Skeletal muscle tissue (tissue), 3 donors: ENCODE measurements at regions not wholly inside any gene's neighbourhood (a gene's known extent, or its start where the extent isn't known, plus 50 kb on each side); places are given as distances from the start of the nearest gene placed in this dataset.

ENCODE experiments used
- H3K27ac ChIP-seq: one replicate; pipeline ENCODE4 v1.7.0; 2013; ENCODE audit warnings: mild to moderate bottlenecking, low read depth, low read length, inconsistent platforms
- H3K27me3 ChIP-seq, 3 donors: one replicate each; pipeline ENCODE4 v1.7.0; 2013; ENCODE audit warnings: low read length in 3 of 3; ENCODE audit not compliant: control insufficient read depth in 3 of 3, insufficient read depth in 3 of 3
- H3K36me3 ChIP-seq, 3 donors: one replicate each; pipeline ENCODE4 v1.7.0; 2013; ENCODE audit warnings: low read length in 3 of 3; ENCODE audit not compliant: control insufficient read depth in 3 of 3, insufficient read depth in 3 of 3
- H3K4me1 ChIP-seq, 3 donors: one replicate each; pipeline ENCODE4 v1.7.0; 2013; ENCODE audit warnings: low read length in 3 of 3, mild to moderate bottlenecking in 3 of 3; ENCODE audit not compliant: control insufficient read depth in 3 of 3, insufficient read depth in 3 of 3
- H3K4me3 ChIP-seq, 3 donors: one replicate each; pipeline ENCODE4 v1.7.0; 2013; ENCODE audit warnings: low read length in 3 of 3
- H3K9ac ChIP-seq, 3 donors: one replicate each; pipeline ENCODE4 v1.7.0; 2013; ENCODE audit warnings: low read length in 3 of 3, mild to moderate bottlenecking in 3 of 3, moderate library complexity in 2 of 3, low read depth in 1 of 3
- H3K9me3 ChIP-seq, 3 donors: one replicate each; pipeline ENCODE4 v1.7.0; 2013; ENCODE audit warnings: low read length in 3 of 3; ENCODE audit not compliant: control insufficient read depth in 3 of 3
- donor health status: Osteomylitis.

GRCh38 chr16:13529193-13529982, 390.6 kb upstream of the ERCC4 start:
- Histone ChIP-seq H3K4me1 (no peaks in the 10 kb centered on the region), H3K27ac (no peak overlapping the region), H3K9me3 (no peaks in the 10 kb centered on the region), H3K4me3 (no peak overlapping the region), H3K36me3 (no peaks in the 10 kb centered on the region), H3K27me3 (no peaks in the 10 kb centered on the region), H3K9ac (no peak overlapping the region)

GRCh38 chr16:13540771-13541170, 379.2 kb upstream of the ERCC4 start:
- no peaks in the 10 kb centered on the region for H3K4me1 ChIP-seq
- H3K27me3 ChIP-seq = no peaks in the 10 kb centered on the region
- no peak overlapping the region for H3K9ac ChIP-seq
- no peak overlapping the region for H3K4me3 ChIP-seq
- no peak overlapping the region for H3K27ac ChIP-seq
- no peaks in the 10 kb centered on the region for H3K9me3 ChIP-seq
- H3K36me3 ChIP-seq = no peaks in the 10 kb centered on the region

GRCh38 chr16:13542284-13542683, 377.7 kb upstream of the ERCC4 start:
- H3K4me1 ChIP-seq = no peaks in the 10 kb centered on the region
- H3K9ac ChIP-seq = no peak overlapping the region
- no peaks in the 10 kb centered on the region for H3K9me3 ChIP-seq
- H3K27me3 ChIP-seq = no peaks in the 10 kb centered on the region
- no peak overlapping the region for H3K27ac ChIP-seq
- no peaks in the 10 kb centered on the region for H3K36me3 ChIP-seq
- no peak overlapping the region for H3K4me3 ChIP-seq

- Histone ChIP-seq H3K27ac (no peak overlapping the region), H3K4me1 (no peaks in the 10 kb centered on the region), H3K9ac (no peak overlapping the region), H3K36me3 (no peaks in the 10 kb centered on the region), H3K27me3 (no peaks in the 10 kb centered on the region), H3K9me3 (no peaks in the 10 kb centered on the region), H3K4me3 (no peak overlapping the region)
Measured at GRCh38 chr16:13543850-13544249, 376.1 kb upstream of the ERCC4 start.

- Histone ChIP-seq H3K36me3 (no peaks in the 10 kb centered on the region), H3K9ac (no peak overlapping the region), H3K9me3 (no peaks in the 10 kb centered on the region), H3K27ac (no peak overlapping the region), H3K4me3 (no peak overlapping the region), H3K4me1 (no peaks in the 10 kb centered on the region), H3K27me3 (no peaks in the 10 kb centered on the region)
Measured at GRCh38 chr16:13545271-13545670, 374.7 kb upstream of the ERCC4 start.

- Histone ChIP-seq H3K4me3 (no peak overlapping the region), H3K9ac (no peak overlapping the region), H3K27ac (no peak overlapping the region), H3K27me3 (no peaks in the 10 kb centered on the region), H3K9me3 (no peaks in the 10 kb centered on the region), H3K36me3 (no peaks in the 10 kb centered on the region), H3K4me1 (no peaks in the 10 kb centered on the region)
Measured at GRCh38 chr16:13550254-13550653, 369.7 kb upstream of the ERCC4 start.

GRCh38 chr16:13552062-13552959, 367.6 kb upstream of the ERCC4 start:
- no peak overlapping the region for H3K27ac ChIP-seq

GRCh38 chr16:13552960-13553257, 367.0 kb upstream of the ERCC4 start:
- H3K36me3 ChIP-seq = no peaks in the 10 kb centered on the region
- no peaks in the 10 kb centered on the region for H3K9me3 ChIP-seq
- H3K27me3 ChIP-seq = no peaks in the 10 kb centered on the region
- H3K4me3 ChIP-seq = no peak overlapping the region
- H3K4me1 ChIP-seq = no peaks in the 10 kb centered on the region
- H3K9ac ChIP-seq = no peak overlapping the region
- H3K27ac ChIP-seq = no peak overlapping the region

More at GRCh38 chr16:13552062-13552959, 367.6 kb upstream of the ERCC4 start:
- Histone ChIP-seq H3K9ac (no peak overlapping the region), H3K36me3 (no peaks in the 10 kb centered on the region), H3K9me3 (no peaks in the 10 kb centered on the region), H3K27me3 (no peaks in the 10 kb centered on the region), H3K4me1 (no peaks in the 10 kb centered on the region), H3K4me3 (no peak overlapping the region)

- Histone ChIP-seq H3K9me3 (no peaks in the 10 kb centered on the region), H3K27me3 (no peaks in the 10 kb centered on the region), H3K9ac (no peak overlapping the region), H3K4me1 (no peaks in the 10 kb centered on the region), H3K4me3 (no peak overlapping the region), H3K27ac (no peak overlapping the region), H3K36me3 (no peaks in the 10 kb centered on the region)
Measured at GRCh38 chr16:13553453-13553985, 366.4 kb upstream of the ERCC4 start.

- no peak overlapping the region for H3K27ac ChIP-seq
- no peak overlapping the region for H3K9ac ChIP-seq
- H3K4me1 ChIP-seq = no peaks in the 10 kb centered on the region
- no peaks in the 10 kb centered on the region for H3K9me3 ChIP-seq
- H3K4me3 ChIP-seq = no peak overlapping the region
- H3K36me3 ChIP-seq = no peaks in the 10 kb centered on the region
- no peaks in the 10 kb centered on the region for H3K27me3 ChIP-seq
Measured at GRCh38 chr16:13554005-13554404, 365.9 kb upstream of the ERCC4 start.
